ENCODE measurements at regions not wholly inside any gene's neighbourhood (a gene's known extent, or its start where the extent isn't known, plus 50 kb on each side); places are given as distances from the start of the nearest gene placed in this dataset.

MicroRNA genes in the stretch of these regions (microRNA counts, 767-probe panel; counts per million panel counts)
- microRNA hsa-miR-557: 0 to 358 counts per million in 2 donors

Small RNAs in the stretch of these regions (microRNA-seq; reads per million reads assigned to microRNA genes)
- 0 reads per million in 2 donors for gene MIR557 (ENCODE audit: borderline number of aligned reads in 1 of 2, borderline replicate concordance in 2 of 2)
